A673 (cell line): ENCODE measurements at regions not wholly inside any gene's neighbourhood (a gene's known extent, or its start where the extent isn't known, plus 50 kb on each side); places are given as distances from the start of the nearest gene placed in this dataset.

Experiments
- BruUV-seq: library from RNA; stranded (reverse); fragments of 400-500 nt; replicated peaks from 2 replicates; lab custom pipeline; 2021; lab: Mats Ljungman, UMichigan
- CTCF ChIA-PET: fragments of 300-600 bp; sonication (Branson Sonifier 250); formaldehyde crosslinking; loops from one replicate; lab custom pipeline; 2022; ENCODE audit warnings: antibody characterized with exemption; lab: Charles Lee
- POLR2A ChIA-PET: fragments of 300-600 bp; sonication (Branson Sonifier 250); formaldehyde crosslinking; loops from one replicate; lab custom pipeline; 2022; ENCODE audit warnings: antibody characterized with exemption; ENCODE audit not compliant: low non-redundant PET; lab: Charles Lee
- DNase-seq: peaks from one replicate; pipeline ENCODE4 v3.0.0-alpha.2; 2015; ENCODE audit warnings: low spot score
- H3K27ac ChIP-seq: fragments of 200-600 bp; sonication (generic); 2 replicates; pipeline ENCODE4 v1.5.1; 2016; ENCODE audit warnings: mixed run types, low read depth, mild to moderate bottlenecking, mixed read lengths, antibody characterized with exemption, low read length; ENCODE audit not compliant: poor library complexity, severe bottlenecking
- H3K27me3 ChIP-seq: fragments of 200-600 bp; sonication (generic); replicated peaks from 2 replicates; pipeline ENCODE4 v1.6.1; 2017; ENCODE audit warnings: mixed run types, low read depth, mild to moderate bottlenecking, mixed read lengths, antibody characterized with exemption, low read length; ENCODE audit not compliant: insufficient read depth, poor library complexity
- H3K36me3 ChIP-seq: fragments of 200-600 bp; sonication (generic); 2 replicates; pipeline ENCODE4 v1.6.1; 2016; ENCODE audit warnings: mixed run types, mild to moderate bottlenecking, mixed read lengths, antibody characterized with exemption, low read length; ENCODE audit not compliant: insufficient read depth, poor library complexity, severe bottlenecking
- H3K4me1 ChIP-seq: fragments of 200-600 bp; sonication (generic); 2 replicates; pipeline ENCODE4 v1.6.1; 2017; ENCODE audit warnings: mixed run types, mild to moderate bottlenecking, mixed read lengths, antibody characterized with exemption, low read length; ENCODE audit not compliant: insufficient read depth, poor library complexity, severe bottlenecking
- H3K4me3 ChIP-seq: fragments of 200-600 bp; sonication (generic); 2 replicates; pipeline ENCODE4 v1.5.1; 2016; ENCODE audit warnings: low read depth, mixed run types, mild to moderate bottlenecking, mixed read lengths, low read length; ENCODE audit not compliant: poor library complexity, severe bottlenecking
- H3K9me3 ChIP-seq: fragments of 200-600 bp; sonication (generic); 2 replicates; pipeline ENCODE4 v1.6.1; 2016; ENCODE audit warnings: mixed run types, low read depth, mild to moderate bottlenecking, mixed read lengths, antibody characterized with exemption, low read length; ENCODE audit not compliant: poor library complexity, severe bottlenecking
- CTCF ChIP-seq: fragments of 300-800, 200-600 bp; sonication (generic); conservative IDR thresholded peaks from 2 replicates; pipeline ENCODE4 v1.5.1; 2017; ENCODE audit warnings: low read depth, mild to moderate bottlenecking, antibody characterized with exemption, low read length, moderate library complexity, mixed read lengths
- EZH2 ChIP-seq: fragments of 200-600 bp; sonication (generic); IDR thresholded peaks from 2 replicates; pipeline ENCODE4 v1.6.1; 2017; ENCODE audit warnings: borderline replicate concordance, low read depth, mild to moderate bottlenecking, mixed read lengths, antibody characterized with exemption, low read length; ENCODE audit not compliant: poor library complexity, severe bottlenecking
- intact Hi-C: fragments of 100-400 bp; cut with micrococcal nuclease; formaldehyde crosslinking; loops from one replicate; pipeline ENCODE4 v1.10.0; 2022; ENCODE audit not compliant: unreplicated experiment

- no TSS peak for BruUV-seq
- no peaks in the 10 kb centered on the region for H3K36me3 ChIP-seq
- POLR2A ChIA-PET, result no interaction called here
- CTCF ChIA-PET, result no interaction called here
- no peak for TF ChIP-seq EZH2
- TF ChIP-seq CTCF, result no peak
- intact Hi-C loops, result no loop called here
- H3K27ac ChIP-seq, result no peak overlapping the region
- H3K4me3 ChIP-seq, result no peak overlapping the region
- DNase-seq, result no peak
- H3K4me1 ChIP-seq, result peaks cover 9% of the 10 kb centered on the region
- H3K27me3 ChIP-seq, result no peaks in the 10 kb centered on the region
- H3K9me3 ChIP-seq, result no peaks in the 10 kb centered on the region
Observed at GRCh38 chr5:91888810-91889209, 505.7 kb upstream of the ARRDC3 start.

DNA sequence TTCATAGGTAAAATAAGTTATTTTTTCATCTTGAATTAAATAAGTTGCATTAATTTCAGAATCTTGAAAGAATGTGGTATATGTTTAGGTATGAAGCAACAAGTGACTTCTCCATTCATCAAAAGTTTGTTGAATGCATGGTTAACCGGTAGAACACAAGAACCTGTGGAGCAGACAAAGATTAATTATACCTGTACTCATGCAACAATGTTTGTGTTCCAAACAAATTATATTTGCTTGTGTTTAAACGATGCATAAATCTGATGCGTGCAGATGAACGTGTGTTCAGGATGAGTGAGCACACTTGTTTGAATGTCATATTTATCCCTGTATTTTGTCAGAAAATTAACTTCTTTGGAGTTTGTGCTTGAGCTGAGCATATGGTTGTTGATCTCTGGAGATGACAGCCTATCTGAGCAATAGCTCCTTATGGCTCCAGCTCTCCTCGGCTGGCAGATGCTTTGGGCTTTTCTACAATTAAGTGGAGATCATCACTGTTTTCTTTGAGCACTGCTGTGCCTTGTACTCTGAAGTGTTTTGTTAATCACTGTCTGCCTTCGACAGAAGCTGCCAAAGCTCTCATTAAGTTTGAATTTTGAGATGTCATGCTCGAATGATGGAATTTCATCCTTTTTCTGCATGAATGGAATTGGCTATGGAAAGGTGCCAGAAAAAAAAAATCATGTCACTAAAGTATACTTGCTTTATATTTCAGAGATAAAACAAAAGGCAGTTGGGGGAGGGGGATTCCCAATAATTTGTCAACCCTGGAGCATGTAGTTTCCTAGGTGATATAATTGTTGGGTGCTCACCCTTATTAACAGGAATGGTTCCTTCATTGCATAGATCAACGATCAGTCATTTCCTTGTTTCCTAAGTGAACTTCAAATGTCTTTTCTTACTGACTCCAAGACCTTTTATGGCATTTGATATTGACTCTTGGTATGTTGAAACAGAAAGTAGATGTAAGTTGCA lies 502.5 kb upstream of the ARRDC3 start:
- no TSS peak for BruUV-seq
- ChIA-PET POLR2A (interaction anchor here (0.6 kb wide), 1 partner anchor 850 kb away, joined by 3 read pairs; no protein-coding TSS in a partner anchor), CTCF (no interaction called here)
- intact Hi-C loops, result no loop called here
- TF ChIP-seq EZH2, result no peak
- no peaks in the 10 kb centered on the region for H3K27me3 ChIP-seq
- no peaks in the 10 kb centered on the region for H3K36me3 ChIP-seq
- no peak overlapping the region for H3K4me3 ChIP-seq
- no peak overlapping the region for H3K27ac ChIP-seq
- DNase-seq, result peak; percentile 12
- H3K4me1 ChIP-seq, result peaks cover 9% of the 10 kb centered on the region
- H3K9me3 ChIP-seq, result no peaks in the 10 kb centered on the region

DNA sequence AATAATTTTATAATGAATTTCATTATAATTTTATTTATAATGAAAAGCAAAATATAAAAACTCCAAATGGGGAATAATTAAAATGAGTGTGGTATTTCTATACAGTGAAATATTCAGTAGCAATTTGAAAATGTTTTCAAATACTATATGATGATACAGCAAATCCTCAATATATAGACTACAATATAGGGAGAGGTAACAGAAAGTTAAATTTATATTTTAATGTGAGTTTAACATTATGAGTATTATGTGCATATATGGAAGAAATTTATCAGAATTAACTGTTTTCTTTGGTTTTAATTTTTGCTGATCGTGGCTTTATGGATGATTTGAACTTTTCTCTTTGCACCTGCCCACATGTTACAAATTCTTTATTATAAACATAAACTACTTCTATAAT lies 500.9 kb upstream of the ARRDC3 start:
- DNase-seq, result no peak
- Histone ChIP-seq H3K27ac (no peak overlapping the region), H3K4me1 (peaks cover 9% of the 10 kb centered on the region), H3K4me3 (no peak overlapping the region), H3K36me3 (no peaks in the 10 kb centered on the region), H3K9me3 (no peaks in the 10 kb centered on the region), H3K27me3 (no peaks in the 10 kb centered on the region)
- no TSS peak for BruUV-seq
- CTCF ChIA-PET, result no interaction called here
- POLR2A ChIA-PET, result no interaction called here
- TF ChIP-seq CTCF, result no peak
- no peak for TF ChIP-seq EZH2
- intact Hi-C loops, result no loop called here
